Progenitor cell of endocrine pancreas (in vitro differentiated cells): ENCODE measurements at regions not wholly inside any gene's neighbourhood (a gene's known extent, or its start where the extent isn't known, plus 50 kb on each side); places are given as distances from the start of the nearest gene placed in this dataset.

Experiments used
- DNase-seq: peaks from one replicate; pipeline ENCODE4 v3.0.0; 2021; ENCODE audit warnings: low spot score; ENCODE audit not compliant: unreplicated experiment
- H3K27ac Mint-ChIP-seq: 2 replicates; pipeline ENCODE4 v1.8.0; 2021; ENCODE audit warnings: mild to moderate bottlenecking, moderate library complexity, mixed read lengths
- H3K27me3 Mint-ChIP-seq: 2 replicates; pipeline ENCODE4 v1.8.0; 2021; ENCODE audit warnings: mixed read lengths
- H3K36me3 Mint-ChIP-seq: 2 replicates; pipeline ENCODE4 v1.8.0; 2022; ENCODE audit warnings: mixed read lengths; ENCODE audit not compliant: insufficient read depth
- H3K4me1 Mint-ChIP-seq: 2 replicates; pipeline ENCODE4 v1.8.0; 2021; ENCODE audit warnings: low read depth, mixed read lengths
- H3K4me3 Mint-ChIP-seq: 2 replicates; pipeline ENCODE4 v1.8.0; 2021; ENCODE audit warnings: low read depth, mild to moderate bottlenecking, moderate library complexity, mixed read lengths
- H3K9me3 Mint-ChIP-seq: 2 replicates; pipeline ENCODE4 v1.8.0; 2021; ENCODE audit warnings: low read depth, mixed read lengths
- CTCF ChIP-seq: fragments of 200-600 bp; sonication (generic); IDR thresholded peaks from one replicate; pipeline ENCODE4 v1.5.0; 2021; ENCODE audit warnings: antibody characterized with exemption, mild to moderate bottlenecking; ENCODE audit not compliant: unreplicated experiment

- no peak for DNase-seq
- H3K9me3 Mint-ChIP-seq: no peaks in the 10 kb centered on the region
- H3K27me3 Mint-ChIP-seq: peaks cover 65% of the 10 kb centered on the region
- peaks cover 6% of the 10 kb centered on the region for H3K4me1 Mint-ChIP-seq
- TF ChIP-seq CTCF: no peak
- no peak overlapping the region for H3K27ac Mint-ChIP-seq
- no peaks in the 10 kb centered on the region for H3K36me3 Mint-ChIP-seq
- no peak overlapping the region for H3K4me3 Mint-ChIP-seq
These were observed 224.8 kb downstream of the MEF2C start for GRCh38 chr5:88657906-88658775.

GRCh38 chr5:88657136-88657535, 225.8 kb downstream of the MEF2C start:
- no peaks in the 10 kb centered on the region for H3K36me3 Mint-ChIP-seq
- no peak for TF ChIP-seq CTCF
- H3K4me1 Mint-ChIP-seq: peaks cover 6% of the 10 kb centered on the region
- H3K4me3 Mint-ChIP-seq: no peak overlapping the region
- H3K27ac Mint-ChIP-seq: no peak overlapping the region
- H3K9me3 Mint-ChIP-seq: no peaks in the 10 kb centered on the region
- H3K27me3 Mint-ChIP-seq: peaks cover 61% of the 10 kb centered on the region
- no peak for DNase-seq

GRCh38 chr5:88656221-88656950, 226.6 kb downstream of the MEF2C start:
- H3K27me3 Mint-ChIP-seq: peaks cover 60% of the 10 kb centered on the region
- no peak overlapping the region for H3K27ac Mint-ChIP-seq
- no peaks in the 10 kb centered on the region for H3K9me3 Mint-ChIP-seq
- no peak for TF ChIP-seq CTCF
- peaks cover 5% of the 10 kb centered on the region for H3K4me1 Mint-ChIP-seq
- H3K36me3 Mint-ChIP-seq: no peaks in the 10 kb centered on the region
- DNase-seq: no peak
- H3K4me3 Mint-ChIP-seq: no peak overlapping the region

GRCh38 chr5:88653471-88653870, 229.5 kb downstream of the MEF2C start:
- Mint-ChIP-seq H3K36me3 (no peaks in the 10 kb centered on the region), H3K4me1 (no peaks in the 10 kb centered on the region), H3K27ac (no peak overlapping the region), H3K9me3 (no peaks in the 10 kb centered on the region), H3K27me3 (peaks cover 48% of the 10 kb centered on the region), H3K4me3 (no peak overlapping the region)
- DNase-seq: no peak
- TF ChIP-seq CTCF: no peak

GRCh38 chr5:88647901-88648300, 235.1 kb downstream of the MEF2C start:
- peaks cover 28% of the 10 kb centered on the region for H3K27me3 Mint-ChIP-seq

More at GRCh38 chr5:88647901-88648300, 235.1 kb downstream of the MEF2C start:
- Mint-ChIP-seq H3K27ac (no peak overlapping the region), H3K4me3 (no peak overlapping the region), H3K36me3 (no peaks in the 10 kb centered on the region), H3K9me3 (no peaks in the 10 kb centered on the region), H3K4me1 (peaks cover 1% of the 10 kb centered on the region)
- no peak for DNase-seq
- no peak for TF ChIP-seq CTCF
